ENCODE measurements at regions not wholly inside any gene's neighbourhood (a gene's known extent, or its start where the extent isn't known, plus 50 kb on each side); places are given as distances from the start of the nearest gene placed in this dataset.

DNA sequence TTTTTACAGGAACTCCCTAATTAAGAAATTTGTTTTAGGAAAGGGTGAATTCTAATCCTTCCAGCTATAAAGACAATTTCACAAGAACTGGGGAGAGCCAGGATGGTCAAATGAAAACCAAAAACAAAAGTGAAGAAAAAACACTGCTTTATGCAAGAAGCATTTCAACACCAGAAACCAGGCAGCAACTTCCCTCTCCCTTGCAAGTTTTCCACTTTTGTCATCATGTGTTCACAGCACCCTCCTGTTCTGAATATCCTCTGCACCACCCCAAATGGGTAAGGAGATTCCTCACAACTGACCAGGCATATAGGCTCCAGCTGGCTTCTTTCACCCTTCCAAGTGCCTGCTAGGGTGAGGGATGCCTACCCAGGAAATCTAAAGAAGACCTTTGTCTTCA, 328.1 kb downstream of the TBC1D4 start:
- TF ChIP-seq, protein P1, sequence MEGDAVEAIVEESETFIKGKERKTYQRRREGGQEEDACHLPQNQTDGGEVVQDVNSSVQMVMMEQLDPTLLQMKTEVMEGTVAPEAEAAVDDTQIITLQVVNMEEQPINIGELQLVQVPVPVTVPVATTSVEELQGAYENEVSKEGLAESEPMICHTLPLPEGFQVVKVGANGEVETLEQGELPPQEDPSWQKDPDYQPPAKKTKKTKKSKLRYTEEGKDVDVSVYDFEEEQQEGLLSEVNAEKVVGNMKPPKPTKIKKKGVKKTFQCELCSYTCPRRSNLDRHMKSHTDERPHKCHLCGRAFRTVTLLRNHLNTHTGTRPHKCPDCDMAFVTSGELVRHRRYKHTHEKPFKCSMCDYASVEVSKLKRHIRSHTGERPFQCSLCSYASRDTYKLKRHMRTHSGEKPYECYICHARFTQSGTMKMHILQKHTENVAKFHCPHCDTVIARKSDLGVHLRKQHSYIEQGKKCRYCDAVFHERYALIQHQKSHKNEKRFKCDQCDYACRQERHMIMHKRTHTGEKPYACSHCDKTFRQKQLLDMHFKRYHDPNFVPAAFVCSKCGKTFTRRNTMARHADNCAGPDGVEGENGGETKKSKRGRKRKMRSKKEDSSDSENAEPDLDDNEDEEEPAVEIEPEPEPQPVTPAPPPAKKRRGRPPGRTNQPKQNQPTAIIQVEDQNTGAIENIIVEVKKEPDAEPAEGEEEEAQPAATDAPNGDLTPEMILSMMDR (conservative IDR thresholded peaks at IDR 0.05; ENCODE audit: low read depth in 2 of 2) = no peak
- no peak for TF ChIP-seq EZH2 (IDR thresholded peaks at IDR 0.05; ENCODE audit: low read depth, unreplicated experiment)
- TF ChIP-seq JUNB (IDR thresholded peaks at IDR 0.05; ENCODE audit: unreplicated experiment) = no peak
- TF ChIP-seq, protein P2, sequence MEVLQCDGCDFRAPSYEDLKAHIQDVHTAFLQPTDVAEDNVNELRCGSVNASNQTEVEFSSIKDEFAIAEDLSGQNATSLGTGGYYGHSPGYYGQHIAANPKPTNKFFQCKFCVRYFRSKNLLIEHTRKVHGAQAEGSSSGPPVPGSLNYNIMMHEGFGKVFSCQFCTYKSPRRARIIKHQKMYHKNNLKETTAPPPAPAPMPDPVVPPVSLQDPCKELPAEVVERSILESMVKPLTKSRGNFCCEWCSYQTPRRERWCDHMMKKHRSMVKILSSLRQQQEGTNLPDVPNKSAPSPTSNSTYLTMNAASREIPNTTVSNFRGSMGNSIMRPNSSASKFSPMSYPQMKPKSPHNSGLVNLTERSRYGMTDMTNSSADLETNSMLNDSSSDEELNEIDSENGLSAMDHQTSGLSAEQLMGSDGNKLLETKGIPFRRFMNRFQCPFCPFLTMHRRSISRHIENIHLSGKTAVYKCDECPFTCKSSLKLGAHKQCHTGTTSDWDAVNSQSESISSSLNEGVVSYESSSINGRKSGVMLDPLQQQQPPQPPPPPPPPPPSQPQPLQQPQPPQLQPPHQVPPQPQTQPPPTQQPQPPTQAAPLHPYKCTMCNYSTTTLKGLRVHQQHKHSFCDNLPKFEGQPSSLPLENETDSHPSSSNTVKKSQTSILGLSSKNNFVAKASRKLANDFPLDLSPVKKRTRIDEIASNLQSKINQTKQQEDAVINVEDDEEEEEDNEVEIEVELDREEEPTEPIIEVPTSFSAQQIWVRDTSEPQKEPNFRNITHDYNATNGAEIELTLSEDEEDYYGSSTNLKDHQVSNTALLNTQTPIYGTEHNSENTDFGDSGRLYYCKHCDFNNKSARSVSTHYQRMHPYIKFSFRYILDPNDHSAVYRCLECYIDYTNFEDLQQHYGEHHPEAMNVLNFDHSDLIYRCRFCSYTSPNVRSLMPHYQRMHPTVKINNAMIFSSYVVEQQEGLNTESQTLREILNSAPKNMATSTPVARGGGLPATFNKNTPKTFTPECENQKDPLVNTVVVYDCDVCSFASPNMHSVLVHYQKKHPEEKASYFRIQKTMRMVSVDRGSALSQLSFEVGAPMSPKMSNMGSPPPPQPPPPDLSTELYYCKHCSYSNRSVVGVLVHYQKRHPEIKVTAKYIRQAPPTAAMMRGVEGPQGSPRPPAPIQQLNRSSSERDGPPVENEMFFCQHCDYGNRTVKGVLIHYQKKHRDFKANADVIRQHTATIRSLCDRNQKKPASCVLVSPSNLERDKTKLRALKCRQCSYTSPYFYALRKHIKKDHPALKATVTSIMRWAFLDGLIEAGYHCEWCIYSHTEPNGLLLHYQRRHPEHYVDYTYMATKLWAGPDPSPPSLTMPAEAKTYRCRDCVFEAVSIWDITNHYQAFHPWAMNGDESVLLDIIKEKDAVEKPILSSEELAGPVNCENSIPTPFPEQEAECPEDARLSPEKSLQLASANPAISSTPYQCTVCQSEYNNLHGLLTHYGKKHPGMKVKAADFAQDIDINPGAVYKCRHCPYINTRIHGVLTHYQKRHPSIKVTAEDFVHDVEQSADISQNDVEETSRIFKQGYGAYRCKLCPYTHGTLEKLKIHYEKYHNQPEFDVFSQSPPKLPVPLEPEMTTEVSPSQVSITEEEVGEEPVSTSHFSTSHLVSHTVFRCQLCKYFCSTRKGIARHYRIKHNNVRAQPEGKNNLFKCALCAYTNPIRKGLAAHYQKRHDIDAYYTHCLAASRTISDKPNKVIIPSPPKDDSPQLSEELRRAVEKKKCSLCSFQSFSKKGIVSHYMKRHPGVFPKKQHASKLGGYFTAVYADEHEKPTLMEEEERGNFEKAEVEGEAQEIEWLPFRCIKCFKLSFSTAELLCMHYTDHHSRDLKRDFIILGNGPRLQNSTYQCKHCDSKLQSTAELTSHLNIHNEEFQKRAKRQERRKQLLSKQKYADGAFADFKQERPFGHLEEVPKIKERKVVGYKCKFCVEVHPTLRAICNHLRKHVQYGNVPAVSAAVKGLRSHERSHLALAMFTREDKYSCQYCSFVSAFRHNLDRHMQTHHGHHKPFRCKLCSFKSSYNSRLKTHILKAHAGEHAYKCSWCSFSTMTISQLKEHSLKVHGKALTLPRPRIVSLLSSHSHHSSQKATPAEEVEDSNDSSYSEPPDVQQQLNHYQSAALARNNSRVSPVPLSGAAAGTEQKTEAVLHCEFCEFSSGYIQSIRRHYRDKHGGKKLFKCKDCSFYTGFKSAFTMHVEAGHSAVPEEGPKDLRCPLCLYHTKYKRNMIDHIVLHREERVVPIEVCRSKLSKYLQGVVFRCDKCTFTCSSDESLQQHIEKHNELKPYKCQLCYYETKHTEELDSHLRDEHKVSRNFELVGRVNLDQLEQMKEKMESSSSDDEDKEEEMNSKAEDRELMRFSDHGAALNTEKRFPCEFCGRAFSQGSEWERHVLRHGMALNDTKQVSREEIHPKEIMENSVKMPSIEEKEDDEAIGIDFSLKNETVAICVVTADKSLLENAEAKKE (CRISPR knock-in tag; IDR thresholded peaks at IDR 0.05) = no peak
- TF ChIP-seq EZH2phosphoT487 (IDR thresholded peaks at IDR 0.05; ENCODE audit: unreplicated experiment) = no peak
- TF ChIP-seq, protein P3, sequence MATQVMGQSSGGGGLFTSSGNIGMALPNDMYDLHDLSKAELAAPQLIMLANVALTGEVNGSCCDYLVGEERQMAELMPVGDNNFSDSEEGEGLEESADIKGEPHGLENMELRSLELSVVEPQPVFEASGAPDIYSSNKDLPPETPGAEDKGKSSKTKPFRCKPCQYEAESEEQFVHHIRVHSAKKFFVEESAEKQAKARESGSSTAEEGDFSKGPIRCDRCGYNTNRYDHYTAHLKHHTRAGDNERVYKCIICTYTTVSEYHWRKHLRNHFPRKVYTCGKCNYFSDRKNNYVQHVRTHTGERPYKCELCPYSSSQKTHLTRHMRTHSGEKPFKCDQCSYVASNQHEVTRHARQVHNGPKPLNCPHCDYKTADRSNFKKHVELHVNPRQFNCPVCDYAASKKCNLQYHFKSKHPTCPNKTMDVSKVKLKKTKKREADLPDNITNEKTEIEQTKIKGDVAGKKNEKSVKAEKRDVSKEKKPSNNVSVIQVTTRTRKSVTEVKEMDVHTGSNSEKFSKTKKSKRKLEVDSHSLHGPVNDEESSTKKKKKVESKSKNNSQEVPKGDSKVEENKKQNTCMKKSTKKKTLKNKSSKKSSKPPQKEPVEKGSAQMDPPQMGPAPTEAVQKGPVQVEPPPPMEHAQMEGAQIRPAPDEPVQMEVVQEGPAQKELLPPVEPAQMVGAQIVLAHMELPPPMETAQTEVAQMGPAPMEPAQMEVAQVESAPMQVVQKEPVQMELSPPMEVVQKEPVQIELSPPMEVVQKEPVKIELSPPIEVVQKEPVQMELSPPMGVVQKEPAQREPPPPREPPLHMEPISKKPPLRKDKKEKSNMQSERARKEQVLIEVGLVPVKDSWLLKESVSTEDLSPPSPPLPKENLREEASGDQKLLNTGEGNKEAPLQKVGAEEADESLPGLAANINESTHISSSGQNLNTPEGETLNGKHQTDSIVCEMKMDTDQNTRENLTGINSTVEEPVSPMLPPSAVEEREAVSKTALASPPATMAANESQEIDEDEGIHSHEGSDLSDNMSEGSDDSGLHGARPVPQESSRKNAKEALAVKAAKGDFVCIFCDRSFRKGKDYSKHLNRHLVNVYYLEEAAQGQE (IDR thresholded peaks at IDR 0.05; ENCODE audit: unreplicated experiment) = no peak
- TF ChIP-seq POLR2AphosphoS5 (IDR thresholded peaks at IDR 0.05; ENCODE audit: low read depth) = no peak
- TF ChIP-seq ZNF114 (CRISPR knock-in tag; IDR thresholded peaks at IDR 0.05) = no peak
- no peak for TF ChIP-seq STAT1 (IDR thresholded peaks at IDR 0.05; ENCODE audit: unreplicated experiment)
- TF ChIP-seq, protein P4, sequence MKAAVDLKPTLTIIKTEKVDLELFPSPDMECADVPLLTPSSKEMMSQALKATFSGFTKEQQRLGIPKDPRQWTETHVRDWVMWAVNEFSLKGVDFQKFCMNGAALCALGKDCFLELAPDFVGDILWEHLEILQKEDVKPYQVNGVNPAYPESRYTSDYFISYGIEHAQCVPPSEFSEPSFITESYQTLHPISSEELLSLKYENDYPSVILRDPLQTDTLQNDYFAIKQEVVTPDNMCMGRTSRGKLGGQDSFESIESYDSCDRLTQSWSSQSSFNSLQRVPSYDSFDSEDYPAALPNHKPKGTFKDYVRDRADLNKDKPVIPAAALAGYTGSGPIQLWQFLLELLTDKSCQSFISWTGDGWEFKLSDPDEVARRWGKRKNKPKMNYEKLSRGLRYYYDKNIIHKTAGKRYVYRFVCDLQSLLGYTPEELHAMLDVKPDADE (IDR thresholded peaks at IDR 0.05) = no peak
- TF ChIP-seq CREB1 (CRISPR knock-in tag; IDR thresholded peaks at IDR 0.05; ENCODE audit: low read depth) = no peak
